BE2C (cell line): ENCODE measurements at regions not wholly inside any gene's neighbourhood (a gene's known extent, or its start where the extent isn't known, plus 50 kb on each side); places are given as distances from the start of the nearest gene placed in this dataset.

Experiments
- DNase-seq: peaks from one replicate; pipeline ENCODE4 v3.0.0-alpha.2; 2020
- H3K27me3 ChIP-seq: fragments of 250-450 bp; sonication (Bioruptor Pico); 2 replicates; pipeline ENCODE4 v1.5.1; 2020; ENCODE audit warnings: mild to moderate bottlenecking
- H3K36me3 ChIP-seq: fragments of 250-450 bp; sonication (Bioruptor Pico); 2 replicates; pipeline ENCODE4 v1.5.1; 2020; ENCODE audit warnings: mild to moderate bottlenecking
- H3K4me1 ChIP-seq: fragments of 250-450 bp; sonication (Bioruptor Pico); 2 replicates; pipeline ENCODE4 v1.5.1; 2020
- H3K4me3 ChIP-seq: 2 replicates; pipeline ENCODE4 v1.5.1; 2011; ENCODE audit warnings: low read depth, low read length
- H3K9me3 ChIP-seq: fragments of 250-450 bp; sonication (Bioruptor Pico); 2 replicates; pipeline ENCODE4 v1.5.1; 2020
- TF ChIP-seq, protein P1 (sequence below): IDR thresholded peaks from 2 replicates; pipeline ENCODE4 v1.5.1; 2012; ENCODE audit warnings: mild to moderate bottlenecking, low read depth, low read length

- TF ChIP-seq, protein P1, sequence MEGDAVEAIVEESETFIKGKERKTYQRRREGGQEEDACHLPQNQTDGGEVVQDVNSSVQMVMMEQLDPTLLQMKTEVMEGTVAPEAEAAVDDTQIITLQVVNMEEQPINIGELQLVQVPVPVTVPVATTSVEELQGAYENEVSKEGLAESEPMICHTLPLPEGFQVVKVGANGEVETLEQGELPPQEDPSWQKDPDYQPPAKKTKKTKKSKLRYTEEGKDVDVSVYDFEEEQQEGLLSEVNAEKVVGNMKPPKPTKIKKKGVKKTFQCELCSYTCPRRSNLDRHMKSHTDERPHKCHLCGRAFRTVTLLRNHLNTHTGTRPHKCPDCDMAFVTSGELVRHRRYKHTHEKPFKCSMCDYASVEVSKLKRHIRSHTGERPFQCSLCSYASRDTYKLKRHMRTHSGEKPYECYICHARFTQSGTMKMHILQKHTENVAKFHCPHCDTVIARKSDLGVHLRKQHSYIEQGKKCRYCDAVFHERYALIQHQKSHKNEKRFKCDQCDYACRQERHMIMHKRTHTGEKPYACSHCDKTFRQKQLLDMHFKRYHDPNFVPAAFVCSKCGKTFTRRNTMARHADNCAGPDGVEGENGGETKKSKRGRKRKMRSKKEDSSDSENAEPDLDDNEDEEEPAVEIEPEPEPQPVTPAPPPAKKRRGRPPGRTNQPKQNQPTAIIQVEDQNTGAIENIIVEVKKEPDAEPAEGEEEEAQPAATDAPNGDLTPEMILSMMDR, result no peak
- Histone ChIP-seq H3K4me3 (no peak overlapping the region), H3K36me3 (no peaks in the 10 kb centered on the region), H3K9me3 (no peaks in the 10 kb centered on the region), H3K27me3 (no peaks in the 10 kb centered on the region), H3K4me1 (no peaks in the 10 kb centered on the region; the same call in 1 of the 2 replicates)
- no peak for DNase-seq
Observed at GRCh38 chr5:96123418-96123817, 161.8 kb upstream of the ELL2 start.

DNA sequence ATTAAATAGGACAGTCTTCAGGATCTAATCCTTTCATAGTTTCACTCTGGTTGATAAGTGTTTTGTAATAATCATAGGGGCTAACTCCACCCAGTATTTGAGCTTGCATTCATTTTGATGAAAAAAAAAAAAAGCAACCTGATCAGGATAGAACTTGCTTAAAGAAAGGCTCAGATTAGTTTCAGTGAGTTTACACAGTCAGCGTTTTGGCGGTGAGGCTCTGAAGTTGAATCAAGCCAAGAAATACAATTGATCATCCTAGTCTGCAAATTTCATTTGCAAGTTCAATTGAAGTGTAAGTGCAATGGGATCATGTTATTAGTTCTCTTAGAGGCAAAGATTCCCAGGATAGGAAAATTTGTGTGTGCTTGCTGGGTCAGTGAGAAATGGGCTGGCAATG is 159.7 kb upstream of the ELL2 start:
- DNase-seq, result no peak
- Histone ChIP-seq H3K36me3 (no peaks in the 10 kb centered on the region), H3K27me3 (no peaks in the 10 kb centered on the region), H3K9me3 (no peaks in the 10 kb centered on the region), H3K4me1 (no peaks in the 10 kb centered on the region; the same call in 1 of the 2 replicates), H3K4me3 (no peak overlapping the region)
- TF ChIP-seq, protein P1, result no peak

DNA sequence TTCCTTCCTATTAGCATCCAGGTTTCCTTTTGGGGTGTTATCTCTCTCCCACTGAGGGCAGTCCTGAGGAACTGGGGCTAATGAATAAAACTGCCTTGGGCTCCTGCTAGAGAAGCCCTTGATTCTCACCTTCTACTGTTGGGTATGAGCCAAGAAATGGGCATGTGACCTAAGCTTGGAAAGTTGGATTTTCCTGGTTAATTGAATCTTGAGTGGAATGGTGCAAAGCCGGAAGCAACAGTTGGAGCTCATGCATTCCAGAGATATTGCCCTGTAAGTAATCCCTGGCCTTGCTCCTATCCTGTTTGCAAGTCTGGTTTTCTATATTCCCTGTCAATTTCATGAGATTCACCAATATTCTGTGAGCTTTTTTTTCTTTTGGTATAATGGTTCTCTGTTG is 158.5 kb upstream of the ELL2 start:
- no peaks in the 10 kb centered on the region for H3K27me3 ChIP-seq
- no peaks in the 10 kb centered on the region for H3K9me3 ChIP-seq
- no peaks in the 10 kb centered on the region for H3K36me3 ChIP-seq
- TF ChIP-seq, protein P1, result no peak
- no peak for DNase-seq
- no peaks in the 10 kb centered on the region; the same call in 1 of the 2 replicates for H3K4me1 ChIP-seq
- no peak overlapping the region for H3K4me3 ChIP-seq

DNA sequence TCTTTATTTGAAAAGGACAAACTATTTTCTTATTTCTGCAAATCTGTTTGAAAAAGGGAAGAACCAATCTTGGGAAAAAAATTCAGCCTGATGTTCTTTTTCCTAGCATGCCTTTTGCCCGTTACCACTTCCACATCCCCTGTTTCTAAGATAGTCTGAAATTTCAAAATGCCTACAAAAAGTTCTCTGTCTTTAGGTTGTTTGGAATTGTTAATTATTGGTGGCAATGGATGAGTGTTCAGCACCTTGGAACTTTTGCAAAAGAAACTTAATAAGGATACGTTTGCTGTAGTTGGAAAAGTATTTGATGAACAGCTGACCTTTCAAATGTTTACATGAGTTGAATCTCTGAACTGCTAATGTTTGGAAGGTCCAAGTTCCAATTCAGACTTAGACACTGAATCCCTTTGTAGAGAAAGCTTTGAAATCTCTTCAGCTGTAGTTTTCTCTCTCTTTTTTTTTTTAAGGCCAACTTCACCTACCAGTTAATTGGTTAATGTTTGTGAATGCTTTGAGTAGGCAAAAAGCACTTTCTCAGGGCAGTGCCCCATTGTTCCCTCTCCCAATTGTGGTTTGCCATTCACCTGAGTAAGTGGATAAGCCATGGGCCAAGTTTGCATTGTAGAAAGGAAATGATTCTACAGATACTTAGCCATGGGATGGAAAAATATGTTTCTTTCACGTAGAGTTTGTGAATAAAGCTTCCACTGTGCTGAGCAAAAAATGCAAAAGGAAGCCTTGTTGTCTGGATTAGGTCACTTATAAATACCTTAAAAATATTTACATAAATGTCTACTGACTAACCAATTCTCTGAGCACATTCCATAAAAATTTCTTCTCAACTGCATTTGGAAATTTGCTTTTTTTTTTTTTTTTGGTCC is 156.4 kb upstream of the ELL2 start:
- no peaks in the 10 kb centered on the region for H3K27me3 ChIP-seq
- no peaks in the 10 kb centered on the region for H3K36me3 ChIP-seq
- H3K4me1 ChIP-seq, result no peaks in the 10 kb centered on the region; the same call in 1 of the 2 replicates
- TF ChIP-seq, protein P1, result no peak
- no peak for DNase-seq
- H3K9me3 ChIP-seq, result no peaks in the 10 kb centered on the region
- H3K4me3 ChIP-seq, result no peak overlapping the region

- Histone ChIP-seq H3K36me3 (no peaks in the 10 kb centered on the region), H3K4me1 (no peaks in the 10 kb centered on the region), H3K9me3 (no peaks in the 10 kb centered on the region), H3K4me3 (no peak overlapping the region), H3K27me3 (no peaks in the 10 kb centered on the region)
- DNase-seq, result no peak
- TF ChIP-seq, protein P1, result no peak
Observed at GRCh38 chr5:96115147-96115807, 153.6 kb upstream of the ELL2 start.

DNA sequence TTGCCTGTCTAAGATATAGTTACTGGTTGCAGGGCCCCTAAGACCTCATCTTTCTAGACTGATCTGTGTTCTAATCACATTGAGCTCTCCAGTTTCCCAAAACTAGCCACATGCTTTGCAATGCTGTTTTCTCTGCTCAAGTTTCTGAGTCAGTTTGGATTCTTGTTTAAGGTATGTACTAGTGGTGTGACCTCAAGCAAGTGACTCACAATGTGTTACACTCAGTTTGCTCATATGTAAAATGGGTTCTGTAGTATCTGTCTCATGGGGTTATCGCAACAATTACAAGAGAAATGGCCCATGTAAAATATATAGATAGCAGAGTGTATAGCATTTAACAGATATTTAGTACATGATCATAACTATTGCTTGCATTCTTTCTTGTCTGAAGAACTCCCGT is 153.1 kb upstream of the ELL2 start:
- DNase-seq, result no peak
- TF ChIP-seq, protein P1, result no peak
- no peak overlapping the region for H3K4me3 ChIP-seq
- H3K36me3 ChIP-seq, result no peaks in the 10 kb centered on the region
- H3K27me3 ChIP-seq, result no peaks in the 10 kb centered on the region
- no peaks in the 10 kb centered on the region for H3K9me3 ChIP-seq
- H3K4me1 ChIP-seq, result no peaks in the 10 kb centered on the region
